H9 (cell line): ENCODE measurements at regions not wholly inside any gene's neighbourhood (a gene's known extent, or its start where the extent isn't known, plus 50 kb on each side); places are given as distances from the start of the nearest gene placed in this dataset.
A peak's percentile ranks its signal among the peaks of the same experiment; 100 is the strongest.

Experiments used
- DNase-seq: peaks from one replicate; pipeline ENCODE4 v3.0.0-alpha.2; 2017
- H2AFZ ChIP-seq: one replicate; pipeline ENCODE4 v1.6.1; 2013; ENCODE audit warnings: mild to moderate bottlenecking, low read length, control low read depth, moderate library complexity
- H2AK5ac ChIP-seq: 2 replicates; pipeline ENCODE4 v1.6.1; 2013; ENCODE audit warnings: low read length, control low read depth, mixed read lengths; ENCODE audit not compliant: insufficient read length
- H2BK120ac ChIP-seq: one replicate; pipeline ENCODE4 v1.6.1; 2013; ENCODE audit warnings: low read depth, mild to moderate bottlenecking, low read length, control low read depth, inconsistent platforms; ENCODE audit not compliant: poor library complexity, severe bottlenecking
- H2BK12ac ChIP-seq: 2 replicates; pipeline ENCODE4 v1.6.1; 2013; ENCODE audit warnings: low read length, control low read depth, mixed read lengths, low read depth; ENCODE audit not compliant: insufficient read length
- H2BK15ac ChIP-seq: 2 replicates; pipeline ENCODE4 v1.6.1; 2013; ENCODE audit warnings: low read depth, low read length, control low read depth
- H2BK20ac ChIP-seq: one replicate; pipeline ENCODE4 v1.6.1; 2013; ENCODE audit warnings: low read depth, mild to moderate bottlenecking, low read length, control low read depth, inconsistent platforms; ENCODE audit not compliant: poor library complexity, severe bottlenecking
- H2BK5ac ChIP-seq: 2 replicates; pipeline ENCODE4 v1.6.1; 2013; ENCODE audit warnings: low read length, control low read depth, mixed read lengths; ENCODE audit not compliant: insufficient read length
- H3K14ac ChIP-seq: 2 replicates; pipeline ENCODE4 v1.6.1; 2013; ENCODE audit warnings: low read length, control low read depth; ENCODE audit not compliant: insufficient read depth
- H3K18ac ChIP-seq: 2 replicates; pipeline ENCODE4 v1.6.1; 2013; ENCODE audit warnings: low read depth, mild to moderate bottlenecking, mixed read lengths, low read length, control low read depth; ENCODE audit not compliant: insufficient read length
- H3K23ac ChIP-seq: 2 replicates; pipeline ENCODE4 v1.6.1; 2013; ENCODE audit warnings: low read length, control low read depth, mixed read lengths, low read depth; ENCODE audit not compliant: insufficient read length
- H3K23me2 ChIP-seq: 2 replicates; pipeline ENCODE4 v1.6.1; 2013; ENCODE audit warnings: low read depth, mild to moderate bottlenecking, mixed read lengths, low read length, control low read depth; ENCODE audit not compliant: insufficient read length, poor library complexity, severe bottlenecking
- H3K27ac ChIP-seq: 2 replicates; pipeline ENCODE4 v1.5.1; 2013; ENCODE audit warnings: low read length, control low read depth, mixed read lengths, low read depth; ENCODE audit not compliant: insufficient read length
- H3K27me3 ChIP-seq: 2 replicates; pipeline ENCODE4 v1.6.1; 2013; ENCODE audit warnings: low read length, control low read depth, inconsistent platforms; ENCODE audit not compliant: insufficient read depth
- H3K4ac ChIP-seq: 2 replicates; pipeline ENCODE4 v1.6.1; 2013; ENCODE audit warnings: low read depth, mild to moderate bottlenecking, control low read depth, inconsistent platforms, low read length, moderate library complexity
- H3K4me1 ChIP-seq: 2 replicates; pipeline ENCODE4 v1.6.1; 2013; ENCODE audit warnings: low read length, control low read depth, inconsistent platforms; ENCODE audit not compliant: insufficient read depth
- H3K4me2 ChIP-seq: 2 replicates; pipeline ENCODE4 v1.6.1; 2013; ENCODE audit warnings: low read length, control low read depth, mixed read lengths; ENCODE audit not compliant: insufficient read length, insufficient read depth
- H3K56ac ChIP-seq: 2 replicates; pipeline ENCODE4 v1.6.1; 2013; ENCODE audit warnings: low read depth, mild to moderate bottlenecking, mixed read lengths, low read length, control low read depth; ENCODE audit not compliant: insufficient read length
- H3K79me1 ChIP-seq: 2 replicates; pipeline ENCODE4 v1.6.1; 2013; ENCODE audit warnings: low read depth, mild to moderate bottlenecking, moderate library complexity, low read length, control low read depth, inconsistent platforms; ENCODE audit not compliant: insufficient read depth, poor library complexity, severe bottlenecking
- H3K79me2 ChIP-seq: 2 replicates; pipeline ENCODE4 v1.6.1; 2013; ENCODE audit warnings: low read length, control low read depth, inconsistent platforms; ENCODE audit not compliant: insufficient read depth
- H3K9ac ChIP-seq: 2 replicates; pipeline ENCODE4 v1.6.1; 2013; ENCODE audit warnings: low read length, control low read depth, mixed read lengths; ENCODE audit not compliant: insufficient read length; ENCODE audit errors: extremely low read depth
- H3K9me3 ChIP-seq: one replicate; pipeline ENCODE4 v1.6.1; 2013; ENCODE audit warnings: low read depth, low read length, inconsistent platforms; ENCODE audit not compliant: control insufficient read depth
- H3T11ph ChIP-seq: one replicate; pipeline ENCODE4 v1.6.1; 2013; ENCODE audit warnings: mild to moderate bottlenecking, low read length, control low read depth, inconsistent platforms
- H4K20me1 ChIP-seq: one replicate; pipeline ENCODE4 v1.6.1; 2013; ENCODE audit not compliant: control insufficient read depth, insufficient read length, insufficient read depth
- H4K5ac ChIP-seq: 2 replicates; pipeline ENCODE4 v1.6.1; 2013; ENCODE audit warnings: low read depth, mild to moderate bottlenecking, mixed read lengths, low read length, control low read depth; ENCODE audit not compliant: insufficient read length
- H4K8ac ChIP-seq: replicated peaks from 2 replicates; pipeline ENCODE4 v1.6.1; 2013; ENCODE audit warnings: low read length, control low read depth, mixed read lengths, low read depth; ENCODE audit not compliant: insufficient read length
- H4K91ac ChIP-seq: 2 replicates; pipeline ENCODE4 v1.6.1; 2013; ENCODE audit warnings: low read depth, mild to moderate bottlenecking, moderate library complexity, mixed read lengths, low read length, control low read depth; ENCODE audit not compliant: insufficient read length
- H3K27ac Mint-ChIP-seq, 3 experiments: 2 replicates in 2 of 3; 3 replicates in 1 of 3; pipeline ENCODE4 v1.8.0; 2020 to 2021; ENCODE audit warnings: mixed read lengths in 3 of 3, mild to moderate bottlenecking in 1 of 3, moderate library complexity in 1 of 3
- H3K27me3 Mint-ChIP-seq: 2 replicates; pipeline ENCODE4 v1.8.0; 2021; ENCODE audit warnings: low read depth, mild to moderate bottlenecking, moderate library complexity, mixed read lengths
- H3K36me3 Mint-ChIP-seq, 3 experiments: 2 replicates in 2 of 3; 3 replicates in 1 of 3; pipeline ENCODE4 v1.8.0; 2020 to 2021; ENCODE audit warnings: low read depth in 3 of 3, mixed read lengths in 3 of 3; ENCODE audit not compliant: insufficient read depth in 1 of 3
- H3K4me1 Mint-ChIP-seq, 2 experiments: 2 replicates each; pipeline ENCODE4 v1.8.0; 2020; ENCODE audit warnings: mixed read lengths in 2 of 2
- H3K4me3 Mint-ChIP-seq, 2 experiments: 2 replicates in 1 of 2; 3 replicates in 1 of 2; pipeline ENCODE4 v1.8.0; 2020 to 2021; ENCODE audit warnings: mild to moderate bottlenecking in 2 of 2, mixed read lengths in 2 of 2, moderate library complexity in 1 of 2
- H3K9me3 Mint-ChIP-seq, 2 experiments: 2 replicates in 1 of 2; 3 replicates in 1 of 2; pipeline ENCODE4 v1.8.0; 2020; ENCODE audit warnings: mild to moderate bottlenecking in 2 of 2, mixed read lengths in 2 of 2, moderate library complexity in 1 of 2
- WGBS: extraction: QIAGEN DNeasy Blood & Tissue Kit; methylation state at CpG from one replicate; pipeline ENCODE4 v1.1.7; 2013; ENCODE audit warnings: missing lambda C conversion rate, low lambda C conversion rate, mixed read lengths; ENCODE audit not compliant: insufficient read length; ENCODE audit errors: extremely low coverage; 5-methylcytosine and 5-hydroxymethylcytosine counted together
- TF ChIP-seq, protein P1 (sequence below): fragments of 200-600 bp; sonication (generic); conservative IDR thresholded peaks from 3 replicates; pipeline ENCODE4 v1.8.0; 2021; ENCODE audit warnings: antibody characterized with exemption, mild to moderate bottlenecking

- H3K79me2 ChIP-seq: no peaks in the 10 kb centered on the region
- Mint-ChIP-seq H3K4me1 (peaks cover 24 to 25% of the 10 kb centered on the region in 2 experiments), H3K9me3 (peaks cover 0 to 2% of the 10 kb centered on the region in 2 experiments; a peak in 2 of 5 replicates), H3K36me3 (no peaks in the 10 kb centered on the region), H3K27ac (no peak overlapping the region), H3K27me3 (peaks cover 7% of the 10 kb centered on the region), H3K4me3 (peak overlapping the region in 1 of 2 experiments; percentile 49; a peak in 1 of 5 replicates)
- H3K27me3 ChIP-seq: no peaks in the 10 kb centered on the region
- H2BK12ac ChIP-seq: no peak overlapping the region
- DNase-seq: no peak
- H3K4ac ChIP-seq: no peak overlapping the region
- H3K23ac ChIP-seq: no peak overlapping the region
- peaks cover 4% of the 10 kb centered on the region; the same call in 1 of the 2 replicates for H3K4me1 ChIP-seq
- TF ChIP-seq, protein P1, sequence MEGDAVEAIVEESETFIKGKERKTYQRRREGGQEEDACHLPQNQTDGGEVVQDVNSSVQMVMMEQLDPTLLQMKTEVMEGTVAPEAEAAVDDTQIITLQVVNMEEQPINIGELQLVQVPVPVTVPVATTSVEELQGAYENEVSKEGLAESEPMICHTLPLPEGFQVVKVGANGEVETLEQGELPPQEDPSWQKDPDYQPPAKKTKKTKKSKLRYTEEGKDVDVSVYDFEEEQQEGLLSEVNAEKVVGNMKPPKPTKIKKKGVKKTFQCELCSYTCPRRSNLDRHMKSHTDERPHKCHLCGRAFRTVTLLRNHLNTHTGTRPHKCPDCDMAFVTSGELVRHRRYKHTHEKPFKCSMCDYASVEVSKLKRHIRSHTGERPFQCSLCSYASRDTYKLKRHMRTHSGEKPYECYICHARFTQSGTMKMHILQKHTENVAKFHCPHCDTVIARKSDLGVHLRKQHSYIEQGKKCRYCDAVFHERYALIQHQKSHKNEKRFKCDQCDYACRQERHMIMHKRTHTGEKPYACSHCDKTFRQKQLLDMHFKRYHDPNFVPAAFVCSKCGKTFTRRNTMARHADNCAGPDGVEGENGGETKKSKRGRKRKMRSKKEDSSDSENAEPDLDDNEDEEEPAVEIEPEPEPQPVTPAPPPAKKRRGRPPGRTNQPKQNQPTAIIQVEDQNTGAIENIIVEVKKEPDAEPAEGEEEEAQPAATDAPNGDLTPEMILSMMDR: no peak
- no peak overlapping the region for H3T11ph ChIP-seq
- H2BK5ac ChIP-seq: no peak overlapping the region
- no peaks in the 10 kb centered on the region for H3K9me3 ChIP-seq
- no peak overlapping the region for H4K91ac ChIP-seq
- no peaks in the 10 kb centered on the region for H3K79me1 ChIP-seq
- no peak overlapping the region for H3K9ac ChIP-seq
- no peak overlapping the region for H4K5ac ChIP-seq
- H4K8ac ChIP-seq: no peak overlapping the region
- H2AFZ ChIP-seq: no peak overlapping the region
- H3K4me2 ChIP-seq: no peak overlapping the region
- WGBS: no CpG with 5 or more reads among the region's 2 CpGs
- H2AK5ac ChIP-seq: no peak overlapping the region
- no peak overlapping the region for H3K27ac ChIP-seq
- H2BK15ac ChIP-seq: no peak overlapping the region
- H3K18ac ChIP-seq: no peak overlapping the region
- H3K14ac ChIP-seq: no peak overlapping the region
- no peak overlapping the region for H2BK20ac ChIP-seq
- no peaks in the 10 kb centered on the region for H3K23me2 ChIP-seq
- no peak overlapping the region for H3K56ac ChIP-seq
- H2BK120ac ChIP-seq: no peak overlapping the region
- no peaks in the 10 kb centered on the region for H4K20me1 ChIP-seq
Observed at GRCh38 chr20:4065391-4065844, 50.1 kb upstream of the RNF24 start.
